Vagina (tissue), 2 donors: ENCODE measurements at regions not wholly inside any gene's neighbourhood (a gene's known extent, or its start where the extent isn't known, plus 50 kb on each side); places are given as distances from the start of the nearest gene placed in this dataset.

ENCODE experiments used
- POLR2A ChIP-seq, 2 donors: fragments of 450-650 bp; IDR thresholded peaks; one replicate each; pipeline ENCODE4 v1.6.1; 2017; ENCODE audit warnings: antibody characterized with exemption in 2 of 2, mild to moderate bottlenecking in 2 of 2, moderate library complexity in 2 of 2
- POLR2AphosphoS5 ChIP-seq, 2 donors: sonication (generic); formaldehyde crosslinking; IDR thresholded peaks; one replicate each; pipeline ENCODE4 v1.9.0; 2017; ENCODE audit warnings: antibody characterized with exemption in 2 of 2, mild to moderate bottlenecking in 2 of 2, low read depth in 1 of 2; ENCODE audit not compliant: insufficient read depth in 1 of 2
- TF ChIP-seq, protein P1 (sequence below), 3 experiments: fragments of 450-650 bp in 2 of 3; fragments of 200-600 bp in 1 of 3; sonication (generic) in 1 of 3; IDR thresholded peaks; one replicate each; pipeline ENCODE4 v1.5.1; 2017 to 2019; ENCODE audit warnings: antibody characterized with exemption in 3 of 3, mild to moderate bottlenecking in 2 of 3, moderate library complexity in 2 of 3

DNA sequence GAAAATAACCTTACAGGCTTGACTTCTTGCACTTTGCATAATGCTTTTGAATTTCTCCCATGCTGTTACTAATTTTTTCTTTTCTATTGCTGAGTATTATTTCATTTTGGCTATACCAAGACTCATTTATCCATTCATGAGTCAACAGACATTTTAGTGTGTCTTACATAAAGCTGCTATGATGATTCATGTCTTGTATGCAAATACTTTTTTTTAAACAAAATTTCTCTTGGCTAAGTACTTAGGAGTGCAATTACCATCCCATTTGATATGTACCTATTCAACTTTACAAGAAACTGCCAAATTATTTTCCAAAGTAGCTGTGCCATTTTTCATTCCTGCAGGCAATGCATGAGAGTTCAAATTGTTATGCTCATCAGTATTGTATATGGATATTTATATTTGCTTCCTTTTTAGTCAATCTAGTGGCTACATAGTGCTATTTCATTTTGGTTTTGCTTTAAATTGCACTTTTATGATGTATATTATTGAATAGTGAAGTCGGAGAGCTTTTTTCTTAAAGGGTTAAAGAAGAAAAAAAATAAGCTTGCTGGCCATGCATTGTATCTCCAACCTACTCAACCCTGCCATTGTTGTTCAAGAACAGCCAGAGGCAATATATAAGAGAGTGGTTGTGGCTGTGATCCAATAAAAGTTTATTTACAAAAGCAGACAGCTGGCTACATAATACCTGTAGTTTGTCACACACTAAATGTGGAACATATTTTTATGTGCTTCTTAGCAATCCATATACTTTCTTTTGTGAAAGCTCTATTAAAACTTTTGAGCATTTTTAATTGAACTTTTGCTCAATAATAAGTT lies 862.8 kb downstream of the KCNT2 start:
- TF ChIP-seq, protein P1, sequence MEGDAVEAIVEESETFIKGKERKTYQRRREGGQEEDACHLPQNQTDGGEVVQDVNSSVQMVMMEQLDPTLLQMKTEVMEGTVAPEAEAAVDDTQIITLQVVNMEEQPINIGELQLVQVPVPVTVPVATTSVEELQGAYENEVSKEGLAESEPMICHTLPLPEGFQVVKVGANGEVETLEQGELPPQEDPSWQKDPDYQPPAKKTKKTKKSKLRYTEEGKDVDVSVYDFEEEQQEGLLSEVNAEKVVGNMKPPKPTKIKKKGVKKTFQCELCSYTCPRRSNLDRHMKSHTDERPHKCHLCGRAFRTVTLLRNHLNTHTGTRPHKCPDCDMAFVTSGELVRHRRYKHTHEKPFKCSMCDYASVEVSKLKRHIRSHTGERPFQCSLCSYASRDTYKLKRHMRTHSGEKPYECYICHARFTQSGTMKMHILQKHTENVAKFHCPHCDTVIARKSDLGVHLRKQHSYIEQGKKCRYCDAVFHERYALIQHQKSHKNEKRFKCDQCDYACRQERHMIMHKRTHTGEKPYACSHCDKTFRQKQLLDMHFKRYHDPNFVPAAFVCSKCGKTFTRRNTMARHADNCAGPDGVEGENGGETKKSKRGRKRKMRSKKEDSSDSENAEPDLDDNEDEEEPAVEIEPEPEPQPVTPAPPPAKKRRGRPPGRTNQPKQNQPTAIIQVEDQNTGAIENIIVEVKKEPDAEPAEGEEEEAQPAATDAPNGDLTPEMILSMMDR (IDR thresholded peaks at IDR 0.05): no peak
- TF ChIP-seq POLR2A (IDR thresholded peaks at IDR 0.05) (no peak), POLR2AphosphoS5 (IDR thresholded peaks at IDR 0.05; ENCODE audit: insufficient read depth in 1 of 2, low read depth in 1 of 2) (no peak)
